GM18498 (cell line): ENCODE measurements at regions not wholly inside any gene's neighbourhood (a gene's known extent, or its start where the extent isn't known, plus 50 kb on each side); places are given as distances from the start of the nearest gene placed in this dataset.
"Not testable (repeated sequence)": the region's sequence is repeated elsewhere in the genome, so short reads cannot be mapped to it uniquely, and the experiment has no call there.

Experiments
- ATAC-seq: cut with Tn5 transposase; IDR thresholded peaks from one replicate; pipeline ENCODE4 v1.9.1; 2021; ENCODE audit warnings: mild to moderate bottlenecking, moderate library complexity; ENCODE audit not compliant: unreplicated experiment

- no peak for ATAC-seq
Observed at GRCh38 chr5:17951392-17952169, 317.3 kb downstream of the TAF11L14 start.

GRCh38 chr5:17952231-17952630 lies 318.0 kb downstream of the TAF11L14 start:
- ATAC-seq = no peak

GRCh38 chr5:17964067-17964466 lies 329.8 kb downstream of the TAF11L14 start:
- ATAC-seq = no peak

- no peak for ATAC-seq
Observed at GRCh38 chr5:17966640-17967402, 332.6 kb downstream of the TAF11L14 start.

- no peak for ATAC-seq
Observed at GRCh38 chr5:17976404-17976803, 342.1 kb downstream of the TAF11L14 start.

DNA sequence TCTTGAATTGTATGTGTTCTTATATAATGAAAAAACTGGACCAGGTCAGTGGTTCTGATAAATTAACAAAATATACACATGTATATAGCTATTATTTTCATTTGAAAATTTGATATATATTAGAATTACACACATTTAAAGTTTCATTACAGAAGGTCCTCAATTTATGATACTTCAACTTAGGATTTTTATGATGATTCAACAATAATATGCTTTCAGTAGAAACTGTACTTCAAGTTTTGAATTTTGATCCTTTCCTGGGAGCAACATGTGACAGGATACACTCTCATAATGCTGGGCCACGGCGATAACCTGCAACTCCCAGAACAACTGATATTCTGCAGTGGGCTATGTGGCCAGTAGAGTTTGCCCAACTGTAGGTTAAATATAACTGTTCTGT lies 344.7 kb downstream of the TAF11L14 start:
- no peak for ATAC-seq

GRCh38 chr5:17982626-17983025 lies 348.4 kb downstream of the TAF11L14 start:
- not testable (repeated sequence) for ATAC-seq

DNA sequence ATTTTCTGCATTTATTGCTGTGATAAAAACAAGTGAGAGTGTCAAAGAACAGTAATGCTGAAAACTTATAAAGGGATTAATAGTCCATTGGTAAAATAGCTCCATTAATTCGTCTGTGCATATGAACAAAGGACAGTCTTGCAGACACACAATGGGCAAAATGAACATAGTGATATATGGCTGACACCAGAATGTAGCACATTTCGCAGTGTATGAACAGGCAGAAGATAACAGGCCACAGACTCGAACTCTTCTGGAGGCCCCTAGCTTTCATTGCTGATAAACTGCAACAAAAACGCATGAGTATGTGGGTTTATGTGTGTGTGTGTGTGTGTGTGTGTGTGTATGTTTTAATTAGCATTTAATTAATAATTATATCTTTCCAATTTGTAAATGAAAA lies 354.8 kb downstream of the TAF11L14 start:
- no peak for ATAC-seq

DNA sequence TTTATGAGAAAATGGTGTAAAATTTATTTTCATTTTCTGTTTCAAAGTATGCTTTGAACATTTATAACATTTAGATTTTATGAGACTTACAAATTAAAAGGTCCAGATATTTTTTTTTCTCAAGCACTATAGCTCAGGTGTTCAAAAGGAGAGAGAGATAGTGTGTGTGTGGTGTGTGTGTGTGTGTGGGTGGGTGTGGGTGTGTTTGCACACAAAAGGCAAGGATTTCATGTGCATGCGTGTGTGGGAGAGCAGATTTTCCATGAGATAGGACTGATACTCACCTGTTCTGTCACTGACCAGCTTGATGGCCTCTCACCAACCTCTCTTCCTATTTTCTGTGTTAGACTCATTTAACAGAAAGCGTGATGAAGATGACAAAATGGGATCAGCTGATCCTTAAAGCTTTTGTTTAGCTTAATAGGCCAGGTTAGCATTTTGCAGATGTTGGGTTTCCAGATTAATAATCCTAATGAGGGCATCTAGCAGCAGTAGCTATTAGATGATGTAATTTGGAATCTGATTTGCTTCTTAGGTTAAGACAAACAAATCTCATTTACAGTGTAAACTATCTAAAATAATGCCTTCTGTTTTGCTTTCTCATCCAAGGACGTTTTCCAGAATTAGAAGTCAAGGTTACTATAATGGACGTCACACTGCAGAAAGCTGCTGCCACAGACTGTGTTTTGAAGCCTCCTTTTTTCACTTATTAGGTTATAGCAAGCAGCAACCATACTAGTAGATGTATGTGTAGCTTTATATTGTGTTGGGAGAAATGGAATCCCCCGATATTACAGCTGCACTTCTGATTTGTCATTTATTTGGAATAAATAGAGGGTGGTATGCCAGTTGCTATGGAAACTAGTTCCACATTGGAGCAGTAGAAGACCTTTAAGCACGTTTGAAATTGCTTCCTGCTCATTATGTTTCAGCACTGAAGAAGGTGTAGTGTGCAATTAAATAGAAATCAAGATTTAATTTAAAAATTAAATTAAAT lies 355.6 kb downstream of the TAF11L14 start:
- ATAC-seq = no peak

DNA sequence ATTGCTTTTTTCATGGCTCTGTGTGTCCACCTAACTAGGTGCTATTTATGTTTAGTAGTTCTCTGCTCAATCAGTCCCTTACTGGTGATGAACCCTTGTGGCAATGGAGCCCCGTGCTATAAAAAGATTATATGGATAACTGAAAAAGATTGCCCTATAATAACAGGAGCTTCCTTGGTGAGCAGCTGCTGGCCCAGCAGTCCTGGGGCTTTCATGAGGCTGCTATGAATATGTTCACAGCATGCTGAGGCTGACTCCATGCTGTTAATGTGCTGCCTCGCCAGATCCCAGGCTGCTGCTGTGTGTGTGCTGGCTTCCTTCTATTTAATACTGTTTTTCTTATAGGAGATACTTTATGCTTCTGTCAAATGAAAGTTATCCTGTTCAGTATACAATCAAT lies 357.5 kb downstream of the TAF11L14 start:
- no peak for ATAC-seq

GRCh38 chr5:17992291-17992690 lies 358.0 kb downstream of the TAF11L14 start:
- no peak for ATAC-seq

DNA sequence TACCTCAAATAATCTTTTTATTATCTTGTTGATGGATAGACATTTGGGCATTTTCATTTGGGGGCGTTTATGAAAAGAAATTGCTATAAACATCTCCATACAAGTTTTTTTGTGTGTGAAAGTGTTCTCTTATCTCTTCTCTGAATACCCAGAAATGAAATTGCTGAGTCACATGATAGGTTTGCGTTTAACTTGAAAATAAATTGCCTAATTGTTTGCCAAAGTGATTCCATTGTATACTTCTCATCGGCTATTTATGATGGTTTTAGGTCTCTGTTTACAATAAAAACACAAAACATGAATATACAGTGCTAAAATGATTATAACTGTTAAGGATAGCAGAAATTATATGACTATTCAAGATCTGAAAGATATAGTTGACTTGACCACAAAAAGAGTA lies 361.7 kb downstream of the TAF11L14 start:
- no peak for ATAC-seq

DNA sequence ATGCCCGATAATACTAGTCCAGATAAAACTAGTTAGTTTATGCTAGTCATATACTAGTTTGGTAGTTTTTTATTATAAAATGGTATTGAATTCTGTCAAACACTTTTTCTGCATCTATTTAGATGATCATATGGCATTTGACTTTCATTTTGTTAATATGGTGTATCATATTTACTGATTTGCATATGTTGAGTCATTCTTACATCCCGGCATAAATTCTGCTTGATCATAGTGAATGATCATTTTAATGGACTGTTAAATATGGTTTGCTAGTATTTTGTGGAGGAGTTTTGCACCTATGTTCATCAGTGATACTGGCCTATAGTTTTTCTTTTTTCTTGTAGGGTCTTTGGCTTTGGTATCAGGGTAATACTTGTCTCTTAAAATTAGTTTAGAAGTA lies 365.6 kb downstream of the TAF11L14 start:
- ATAC-seq = no peak

DNA sequence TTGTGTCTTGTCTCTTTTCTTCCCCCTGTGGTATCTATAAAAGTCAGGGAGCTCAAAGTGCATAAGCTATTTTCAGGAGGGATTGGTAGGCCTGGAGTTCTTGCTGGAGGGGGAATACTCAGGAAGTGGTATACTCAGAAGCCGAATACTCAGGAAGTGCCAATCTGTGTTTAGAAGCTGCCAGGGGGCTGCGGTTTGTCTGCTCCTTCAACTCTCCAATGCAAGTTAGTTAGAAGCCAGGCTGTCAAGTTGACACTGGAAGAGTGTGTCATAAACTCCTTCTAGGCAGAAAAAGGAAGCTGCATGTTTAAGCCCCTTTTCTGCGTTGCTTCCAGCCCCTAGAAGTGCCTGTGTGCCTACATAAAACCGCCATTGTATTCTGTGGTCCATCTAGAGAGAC lies 366.5 kb downstream of the TAF11L14 start:
- no peak for ATAC-seq

DNA sequence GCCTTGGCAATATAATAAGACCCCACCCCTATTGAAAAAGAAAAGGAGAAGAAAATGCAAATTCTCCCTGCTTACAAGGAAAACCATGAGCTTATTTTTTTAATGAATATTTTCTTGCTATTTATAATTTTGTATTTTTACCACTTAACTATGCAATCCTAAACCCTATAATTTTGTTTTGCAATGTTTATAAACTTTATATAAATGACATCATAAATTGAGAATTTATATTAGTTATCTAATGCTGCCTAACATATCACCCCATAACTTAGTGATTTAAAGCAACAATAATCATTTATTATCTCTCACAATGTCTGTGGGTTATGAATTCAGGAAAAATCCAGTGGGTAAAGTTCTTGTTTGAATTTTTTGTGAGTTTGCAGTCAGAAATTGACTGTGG lies 369.1 kb downstream of the TAF11L14 start:
- ATAC-seq = no peak

DNA sequence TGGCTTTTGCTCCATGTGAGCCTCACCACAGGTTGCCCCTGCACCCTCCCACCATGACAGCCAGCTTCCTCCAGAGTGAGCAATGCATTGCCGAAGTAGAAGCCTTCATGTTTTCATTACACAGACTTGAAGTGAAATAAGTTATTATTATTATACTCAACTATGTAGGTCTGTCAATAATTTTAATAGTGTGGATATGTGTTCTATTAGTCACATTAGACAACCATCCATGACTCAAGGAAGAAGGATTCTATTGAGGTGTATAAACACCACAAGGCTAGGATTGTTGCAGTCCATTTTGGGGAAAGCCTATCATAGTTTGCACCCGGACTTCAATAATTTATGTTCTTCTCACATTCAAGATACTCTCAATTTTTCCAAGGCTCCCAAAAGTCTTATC lies 369.5 kb downstream of the TAF11L14 start:
- no peak for ATAC-seq

GRCh38 chr5:18006235-18006634 lies 372.0 kb downstream of the TAF11L14 start:
- ATAC-seq = not testable (repeated sequence)

DNA sequence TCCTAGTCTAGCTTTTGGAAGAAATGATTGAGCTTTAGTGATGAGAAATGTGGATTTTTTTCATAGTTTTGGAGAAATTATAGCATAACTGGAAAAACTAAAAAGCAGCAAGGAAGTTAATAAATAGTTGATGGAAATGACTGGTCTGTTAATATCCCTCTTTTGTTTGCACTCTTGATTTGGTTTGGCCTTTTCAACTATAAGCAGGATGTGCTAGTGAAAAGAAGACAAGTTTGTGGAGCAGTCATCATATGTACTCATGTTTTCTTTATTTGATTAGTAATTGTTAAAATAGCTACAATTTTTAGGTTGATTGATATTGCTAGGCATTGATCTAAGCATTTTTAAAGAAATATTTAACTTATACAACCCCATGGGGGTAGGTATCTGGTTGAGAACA lies 374.7 kb downstream of the TAF11L14 start:
- ATAC-seq = no peak

DNA sequence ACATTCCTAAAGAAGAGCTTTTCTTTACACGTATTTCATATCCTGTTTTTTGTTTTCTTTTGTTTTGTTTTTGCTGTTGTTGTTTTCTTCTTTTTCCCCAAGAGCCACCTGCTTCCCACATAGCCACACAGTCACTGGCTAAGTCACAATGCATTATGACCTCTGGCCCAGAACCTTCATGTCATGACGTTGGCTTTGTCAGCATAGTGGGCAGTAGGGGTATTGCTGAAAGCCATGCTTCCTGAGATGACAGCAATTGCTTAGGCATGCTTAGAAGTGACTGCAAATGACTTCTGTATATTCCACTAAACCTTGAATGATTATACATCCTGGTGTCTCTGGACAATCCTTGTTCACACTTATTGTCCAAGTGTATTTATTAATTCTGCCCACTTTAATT lies 375.8 kb downstream of the TAF11L14 start:
- ATAC-seq = no peak

- ATAC-seq = no peak
Observed at GRCh38 chr5:18018472-18018871, 384.2 kb downstream of the TAF11L14 start.

DNA sequence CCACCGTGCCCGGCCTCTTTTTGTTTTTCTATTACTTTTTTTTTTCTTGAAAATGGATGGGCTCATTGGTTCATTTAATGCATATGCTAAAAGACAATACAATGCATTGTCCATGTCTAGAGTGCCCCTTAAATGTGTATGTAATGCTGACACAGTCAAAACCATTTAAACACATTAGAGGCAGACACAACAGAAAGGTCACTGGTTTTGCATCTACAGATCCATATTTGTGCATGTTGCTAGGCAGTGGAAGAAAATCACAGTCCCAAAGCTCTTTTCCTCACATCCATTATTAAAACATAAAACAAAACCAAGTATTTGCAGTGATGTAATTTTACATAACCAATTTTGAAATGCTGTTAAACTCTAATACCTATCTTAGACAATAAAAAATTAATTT lies 389.0 kb downstream of the TAF11L14 start:
- no peak for ATAC-seq
